ENCODE measurements at regions not wholly inside any gene's neighbourhood (a gene's known extent, or its start where the extent isn't known, plus 50 kb on each side); places are given as distances from the start of the nearest gene placed in this dataset.

- Histone ChIP-seq H3K4me3 (no peak overlapping the region), H3K27me3 (no peaks in the 10 kb centered on the region), H3K36me3 (no peaks in the 10 kb centered on the region), H3K4me1 (no peaks in the 10 kb centered on the region), H3K27ac (no peak overlapping the region), H3K9me3 (no peaks in the 10 kb centered on the region)
- TF ChIP-seq CTCF (IDR thresholded peaks at IDR 0.05): no peak
- no peak for DNase-seq (ENCODE audit: low spot score)
Measured at GRCh38 chr2:236776695-236777251, 207.1 kb downstream of the ACKR3 start.

GRCh38 chr2:236777408-236777807 lies 207.8 kb downstream of the ACKR3 start:
- TF ChIP-seq CTCF (IDR thresholded peaks at IDR 0.05): no peak
- no peak for DNase-seq (ENCODE audit: low spot score)
- Histone ChIP-seq H3K4me1 (no peaks in the 10 kb centered on the region), H3K4me3 (no peak overlapping the region), H3K27ac (no peak overlapping the region), H3K9me3 (no peaks in the 10 kb centered on the region), H3K27me3 (no peaks in the 10 kb centered on the region), H3K36me3 (no peaks in the 10 kb centered on the region)

GRCh38 chr2:236781933-236782816 lies 212.6 kb downstream of the ACKR3 start:
- Histone ChIP-seq H3K27me3 (no peaks in the 10 kb centered on the region), H3K27ac (no peak overlapping the region), H3K9me3 (no peaks in the 10 kb centered on the region), H3K36me3 (no peaks in the 10 kb centered on the region), H3K4me3 (no peak overlapping the region), H3K4me1 (no peaks in the 10 kb centered on the region)
- no peak for TF ChIP-seq CTCF (IDR thresholded peaks at IDR 0.05)
- DNase-seq (ENCODE audit: low spot score): no peak

GRCh38 chr2:236782938-236783337 lies 213.3 kb downstream of the ACKR3 start:
- H3K4me3 ChIP-seq: no peak overlapping the region
- H3K9me3 ChIP-seq: no peaks in the 10 kb centered on the region
- no peak for DNase-seq (ENCODE audit: low spot score)
- no peaks in the 10 kb centered on the region for H3K36me3 ChIP-seq
- TF ChIP-seq CTCF (IDR thresholded peaks at IDR 0.05): no peak
- no peaks in the 10 kb centered on the region for H3K27me3 ChIP-seq
- no peak overlapping the region for H3K27ac ChIP-seq
- no peaks in the 10 kb centered on the region for H3K4me1 ChIP-seq

- H3K4me3 ChIP-seq: no peak overlapping the region
- no peak overlapping the region for H3K27ac ChIP-seq
- DNase-seq (ENCODE audit: low spot score): no peak
- TF ChIP-seq CTCF (IDR thresholded peaks at IDR 0.05): no peak
- H3K9me3 ChIP-seq: no peaks in the 10 kb centered on the region
- no peaks in the 10 kb centered on the region for H3K36me3 ChIP-seq
- no peaks in the 10 kb centered on the region for H3K27me3 ChIP-seq
- H3K4me1 ChIP-seq: no peaks in the 10 kb centered on the region
Measured at GRCh38 chr2:236783417-236784020, 213.9 kb downstream of the ACKR3 start.
